HL-60 (cell line): ENCODE measurements at regions not wholly inside any gene's neighbourhood (a gene's known extent, or its start where the extent isn't known, plus 50 kb on each side); places are given as distances from the start of the nearest gene placed in this dataset.

Experiments
- DNase-seq, 2 experiments: peaks; one replicate each; pipeline ENCODE4 v3.0.0-alpha.2; 2010 to 2020; ENCODE audit warnings: low read depth in 1 of 2, low spot score in 1 of 2
- H3K27ac ChIP-seq: fragments of 250-450 bp; sonication (Bioruptor Pico); replicated peaks from 2 replicates; pipeline ENCODE4 v1.5.1; 2020; ENCODE audit warnings: mild to moderate bottlenecking, moderate library complexity
- H3K27me3 ChIP-seq: fragments of 250-450 bp; sonication (Bioruptor Pico); 2 replicates; pipeline ENCODE4 v1.5.1; 2021; ENCODE audit warnings: mild to moderate bottlenecking, moderate library complexity; ENCODE audit not compliant: insufficient read depth, poor library complexity, severe bottlenecking
- H3K4me3 ChIP-seq: replicated peaks from 2 replicates; pipeline ENCODE4 v1.5.1; 2011; ENCODE audit warnings: mild to moderate bottlenecking, control low read depth, low read length; ENCODE audit not compliant: insufficient read depth
- GABPA ChIP-seq: IDR thresholded peaks from 2 replicates; pipeline ENCODE4 v1.6.1; 2012; ENCODE audit warnings: low read depth
- POLR2AphosphoS5 ChIP-seq: IDR thresholded peaks from 2 replicates; pipeline ENCODE4 v1.6.1; 2012; ENCODE audit warnings: low read depth
- REST ChIP-seq: IDR thresholded peaks from 2 replicates; pipeline ENCODE4 v1.6.1; 2012; ENCODE audit warnings: low read depth; ENCODE audit not compliant: insufficient replicate concordance
- SPI1 ChIP-seq: IDR thresholded peaks from 2 replicates; pipeline ENCODE4 v1.6.1; 2012; ENCODE audit warnings: low read depth, mild to moderate bottlenecking, borderline replicate concordance
- TF ChIP-seq, protein P1 (sequence below): IDR thresholded peaks from one replicate; pipeline ENCODE4 v1.5.1; 2011; ENCODE audit warnings: low read length, control low read depth, inconsistent platforms; ENCODE audit not compliant: insufficient read depth

- H3K4me3 ChIP-seq: no peak overlapping the region
- H3K27ac ChIP-seq: no peak overlapping the region
- no peaks in the 10 kb centered on the region for H3K27me3 ChIP-seq
- no peak for DNase-seq
- no peak for TF ChIP-seq GABPA
- TF ChIP-seq REST: no peak
- TF ChIP-seq SPI1: no peak
- TF ChIP-seq, protein P1, sequence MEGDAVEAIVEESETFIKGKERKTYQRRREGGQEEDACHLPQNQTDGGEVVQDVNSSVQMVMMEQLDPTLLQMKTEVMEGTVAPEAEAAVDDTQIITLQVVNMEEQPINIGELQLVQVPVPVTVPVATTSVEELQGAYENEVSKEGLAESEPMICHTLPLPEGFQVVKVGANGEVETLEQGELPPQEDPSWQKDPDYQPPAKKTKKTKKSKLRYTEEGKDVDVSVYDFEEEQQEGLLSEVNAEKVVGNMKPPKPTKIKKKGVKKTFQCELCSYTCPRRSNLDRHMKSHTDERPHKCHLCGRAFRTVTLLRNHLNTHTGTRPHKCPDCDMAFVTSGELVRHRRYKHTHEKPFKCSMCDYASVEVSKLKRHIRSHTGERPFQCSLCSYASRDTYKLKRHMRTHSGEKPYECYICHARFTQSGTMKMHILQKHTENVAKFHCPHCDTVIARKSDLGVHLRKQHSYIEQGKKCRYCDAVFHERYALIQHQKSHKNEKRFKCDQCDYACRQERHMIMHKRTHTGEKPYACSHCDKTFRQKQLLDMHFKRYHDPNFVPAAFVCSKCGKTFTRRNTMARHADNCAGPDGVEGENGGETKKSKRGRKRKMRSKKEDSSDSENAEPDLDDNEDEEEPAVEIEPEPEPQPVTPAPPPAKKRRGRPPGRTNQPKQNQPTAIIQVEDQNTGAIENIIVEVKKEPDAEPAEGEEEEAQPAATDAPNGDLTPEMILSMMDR: no peak
- no peak for TF ChIP-seq POLR2AphosphoS5
Observed at GRCh38 chr7:41030673-41031072, 672.2 kb downstream of the INHBA start.

GRCh38 chr7:41029072-41029499 lies 673.8 kb downstream of the INHBA start:
- H3K27me3 ChIP-seq: no peaks in the 10 kb centered on the region

DNA sequence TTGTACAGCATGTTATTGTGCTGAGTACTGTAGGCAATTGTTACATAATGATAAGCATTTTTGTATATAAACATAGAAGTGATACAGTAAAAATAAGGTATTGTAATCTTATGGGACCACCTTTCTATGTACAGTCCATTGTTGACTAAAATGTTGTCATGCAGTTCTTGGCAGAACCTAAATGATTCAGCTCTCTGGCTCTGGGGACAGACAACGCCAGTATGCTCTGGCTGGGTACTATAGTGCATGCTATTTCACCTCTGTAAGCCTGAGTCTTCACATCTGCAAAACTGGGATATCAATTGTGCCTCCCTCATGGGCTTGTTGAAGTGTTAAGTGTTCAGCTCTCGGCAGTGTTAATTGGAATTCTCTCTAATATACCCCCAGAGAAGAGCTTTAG lies 674.3 kb downstream of the INHBA start:
- no peak for TF ChIP-seq REST
- TF ChIP-seq SPI1: no peak
- no peak for TF ChIP-seq GABPA
- no peak for TF ChIP-seq POLR2AphosphoS5
- TF ChIP-seq, protein P1: no peak
- H3K27ac ChIP-seq: no peak overlapping the region
- H3K27me3 ChIP-seq: no peaks in the 10 kb centered on the region
- no peak overlapping the region for H3K4me3 ChIP-seq
- DNase-seq: no peak

More at GRCh38 chr7:41029072-41029499, 673.8 kb downstream of the INHBA start:
- TF ChIP-seq SPI1 (no peak), POLR2AphosphoS5 (no peak), GABPA (no peak), REST (no peak)
- TF ChIP-seq, protein P1: no peak
- no peak for DNase-seq
- Histone ChIP-seq H3K4me3 (no peak overlapping the region), H3K27ac (no peak overlapping the region)
